Mammary epithelial cell (primary cell): ENCODE measurements at regions not wholly inside any gene's neighbourhood (a gene's known extent, or its start where the extent isn't known, plus 50 kb on each side); places are given as distances from the start of the nearest gene placed in this dataset.

Experiments
- EZH2 ChIP-seq: IDR thresholded peaks from 2 replicates; pipeline ENCODE4 v1.6.1; 2012; ENCODE audit warnings: low read length, inconsistent platforms, borderline replicate concordance
- TF ChIP-seq, protein P1 (sequence below), 2 donors: IDR thresholded peaks in 1 of 2; conservative IDR thresholded peaks in 1 of 2; 2 replicates each; pipeline ENCODE4 v1.5.1; 2011 to 2012; ENCODE audit warnings: inconsistent platforms in 2 of 2, low read length in 2 of 2, mild to moderate bottlenecking in 2 of 2, control low read depth in 1 of 2, low read depth in 1 of 2; ENCODE audit not compliant: insufficient read depth in 1 of 2; ENCODE audit errors: extremely low read depth in 1 of 2

DNA sequence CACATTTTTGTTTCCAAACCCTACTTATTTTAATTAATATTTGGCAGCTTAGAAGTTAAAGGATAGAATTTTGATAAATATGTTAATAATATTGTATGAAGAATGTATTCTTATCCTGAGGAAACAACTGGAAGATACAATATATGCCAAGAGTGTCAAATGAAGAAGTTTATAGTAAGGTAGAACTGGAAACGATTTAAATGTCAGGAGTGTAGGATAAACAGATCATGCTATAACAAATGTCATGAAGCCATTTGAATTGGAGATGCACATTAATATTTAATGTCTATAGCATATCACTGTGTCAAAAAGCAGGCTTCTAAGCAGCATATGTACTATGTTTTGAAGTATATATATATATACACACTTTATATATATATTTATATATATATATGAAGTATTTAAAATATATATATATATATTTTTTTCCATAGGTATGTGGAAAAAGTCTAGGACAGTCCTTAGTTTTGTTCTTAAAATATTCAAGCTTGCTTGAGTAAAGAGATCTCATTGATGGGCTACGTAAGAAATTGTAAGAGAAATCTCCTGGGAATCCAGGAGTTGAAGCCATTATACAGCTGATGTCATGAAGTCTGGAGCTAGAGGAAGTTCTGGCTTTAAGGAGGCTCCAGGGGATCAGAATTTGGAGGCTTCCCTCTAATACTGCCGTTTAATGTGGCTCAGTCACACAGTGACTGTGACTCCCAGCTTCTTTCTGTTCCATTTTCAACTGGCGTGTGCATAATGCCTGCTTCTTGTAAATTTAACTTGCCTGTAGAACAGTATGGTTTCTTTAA lies 79.9 kb upstream of the MYCBP2 start:
- TF ChIP-seq EZH2, result no peak
- TF ChIP-seq, protein P1, sequence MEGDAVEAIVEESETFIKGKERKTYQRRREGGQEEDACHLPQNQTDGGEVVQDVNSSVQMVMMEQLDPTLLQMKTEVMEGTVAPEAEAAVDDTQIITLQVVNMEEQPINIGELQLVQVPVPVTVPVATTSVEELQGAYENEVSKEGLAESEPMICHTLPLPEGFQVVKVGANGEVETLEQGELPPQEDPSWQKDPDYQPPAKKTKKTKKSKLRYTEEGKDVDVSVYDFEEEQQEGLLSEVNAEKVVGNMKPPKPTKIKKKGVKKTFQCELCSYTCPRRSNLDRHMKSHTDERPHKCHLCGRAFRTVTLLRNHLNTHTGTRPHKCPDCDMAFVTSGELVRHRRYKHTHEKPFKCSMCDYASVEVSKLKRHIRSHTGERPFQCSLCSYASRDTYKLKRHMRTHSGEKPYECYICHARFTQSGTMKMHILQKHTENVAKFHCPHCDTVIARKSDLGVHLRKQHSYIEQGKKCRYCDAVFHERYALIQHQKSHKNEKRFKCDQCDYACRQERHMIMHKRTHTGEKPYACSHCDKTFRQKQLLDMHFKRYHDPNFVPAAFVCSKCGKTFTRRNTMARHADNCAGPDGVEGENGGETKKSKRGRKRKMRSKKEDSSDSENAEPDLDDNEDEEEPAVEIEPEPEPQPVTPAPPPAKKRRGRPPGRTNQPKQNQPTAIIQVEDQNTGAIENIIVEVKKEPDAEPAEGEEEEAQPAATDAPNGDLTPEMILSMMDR (conservative IDR thresholded peaks at IDR 0.05 in 1 of 2, IDR thresholded peaks at IDR 0.05 in 1 of 2; ENCODE audit: extremely low read depth in 1 of 2, insufficient read depth in 1 of 2, low read depth in 1 of 2, low read length in 2 of 2), result no peak
